HG02938 (cell line): ENCODE measurements at regions not wholly inside any gene's neighbourhood (a gene's known extent, or its start where the extent isn't known, plus 50 kb on each side); places are given as distances from the start of the nearest gene placed in this dataset.

Experiments
- ATAC-seq: cut with Tn5 transposase; IDR thresholded peaks from one replicate; pipeline ENCODE4 v1.9.1; 2021; ENCODE audit warnings: mild to moderate bottlenecking, moderate library complexity; ENCODE audit not compliant: unreplicated experiment

DNA sequence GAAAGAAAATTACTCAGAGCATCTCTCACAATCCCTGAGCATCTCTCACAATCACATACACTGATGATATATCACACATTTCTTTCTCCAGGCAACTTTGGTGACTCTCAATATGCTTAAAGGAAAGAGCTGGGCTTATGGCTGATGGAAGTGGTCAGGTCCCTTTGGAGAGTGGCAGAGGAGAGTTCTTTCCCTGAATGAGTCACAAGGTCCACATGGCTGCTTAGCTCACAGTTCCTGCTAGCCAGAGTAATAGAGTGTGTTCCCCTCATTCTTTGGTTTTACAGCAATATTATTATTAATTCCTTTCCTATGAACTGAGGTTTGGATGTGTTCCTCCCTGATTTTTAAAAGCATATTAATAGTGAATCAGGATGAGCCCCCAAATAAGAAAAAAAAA, 287.4 kb downstream of the C7orf25 start:
- ATAC-seq: no peak

DNA sequence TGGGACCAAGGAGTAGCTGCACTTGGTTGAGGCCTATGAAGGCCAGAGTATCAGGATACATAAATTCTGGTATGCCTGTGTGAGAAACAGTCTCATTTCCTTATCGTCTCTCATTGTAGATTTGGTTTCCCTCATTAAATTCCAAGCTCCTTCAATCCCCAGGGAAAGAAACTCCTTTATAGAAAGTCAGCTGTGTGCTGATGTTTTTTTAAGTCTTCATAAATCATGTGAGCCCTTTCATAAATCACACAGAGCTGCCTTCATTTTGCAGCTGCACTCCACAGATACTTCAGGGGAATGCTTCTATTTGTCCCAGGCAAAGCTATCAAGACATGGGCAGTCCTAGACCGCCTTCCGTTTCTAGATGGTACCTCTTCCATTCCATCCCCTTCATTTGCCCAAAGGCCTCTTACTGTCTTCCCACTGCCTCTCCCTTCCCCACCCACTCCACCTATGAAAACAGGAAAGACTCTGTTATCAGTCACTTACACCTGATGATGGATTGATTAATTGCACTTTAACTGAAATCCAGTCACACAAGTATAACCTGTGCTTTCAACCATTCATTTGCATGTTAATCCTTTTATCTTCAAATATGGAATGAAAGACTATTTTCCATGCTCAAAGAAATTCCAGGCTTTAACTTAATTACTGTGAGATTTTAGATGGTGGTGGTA, 290.2 kb downstream of the C7orf25 start:
- no peak for ATAC-seq

DNA sequence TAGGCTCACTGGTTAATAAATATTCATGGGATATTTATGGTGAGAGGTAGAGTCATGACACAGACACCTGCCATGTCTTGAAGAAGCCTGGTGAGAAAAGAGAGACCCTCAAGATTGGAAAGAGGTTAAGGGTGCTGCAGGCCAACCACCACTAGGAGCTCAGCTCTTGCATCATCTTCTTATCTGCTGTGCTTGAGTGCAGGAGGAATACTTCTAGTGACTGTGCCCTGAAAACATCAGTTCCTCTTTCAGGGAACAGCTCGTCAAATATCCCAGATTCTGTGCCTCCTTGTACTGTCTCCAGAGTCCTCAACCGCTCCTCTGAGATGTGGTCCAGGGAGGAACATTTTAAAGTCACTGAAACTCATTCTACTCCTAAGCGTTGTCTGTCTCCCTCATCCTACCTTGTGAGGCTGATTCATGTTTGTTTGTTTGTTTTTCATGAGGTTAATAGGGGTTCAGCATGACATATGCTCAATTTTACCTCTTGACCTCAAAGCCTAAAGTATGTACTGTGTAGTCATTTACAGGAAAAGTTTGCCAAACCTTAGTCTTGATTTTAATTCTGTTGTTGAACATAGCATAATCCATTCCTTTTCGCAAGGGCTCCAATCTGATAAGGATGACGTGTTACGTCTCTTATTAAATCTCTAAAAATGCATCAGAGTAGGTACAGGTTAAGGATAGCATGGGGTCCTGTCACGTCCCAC, 293.1 kb downstream of the C7orf25 start:
- no peak for ATAC-seq

DNA sequence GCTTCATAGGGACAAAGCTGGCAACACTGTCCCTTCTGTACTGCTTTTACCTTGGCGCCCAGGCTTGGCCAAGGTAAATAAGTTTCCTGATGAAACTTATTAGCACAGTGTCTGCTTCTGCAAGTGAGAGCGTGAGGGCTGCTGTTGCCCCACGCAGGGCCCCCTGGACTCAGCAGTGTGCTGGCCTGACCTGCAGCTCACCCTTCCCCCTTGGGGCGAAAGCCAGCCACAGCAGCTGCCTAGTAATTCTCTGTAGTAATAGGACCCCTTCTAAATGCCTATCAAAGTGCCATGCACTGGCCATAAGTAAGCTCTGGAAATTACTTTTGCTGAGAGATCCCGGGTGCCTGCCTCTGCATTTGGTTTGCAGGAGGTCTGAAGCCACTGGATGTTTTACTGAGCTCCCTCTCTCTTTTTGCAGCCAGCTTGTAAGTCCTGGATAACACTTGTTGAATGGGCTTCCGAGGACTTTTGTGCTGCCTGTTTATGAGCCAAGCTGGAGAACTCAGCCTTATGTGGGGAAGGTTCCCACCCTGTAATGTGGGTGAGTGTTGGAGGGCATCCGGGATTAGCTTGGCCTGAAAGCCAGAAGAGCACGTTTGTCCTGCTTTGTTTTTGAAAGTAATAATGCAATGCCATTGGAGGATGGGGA, 293.9 kb downstream of the C7orf25 start:
- ATAC-seq: no peak

DNA sequence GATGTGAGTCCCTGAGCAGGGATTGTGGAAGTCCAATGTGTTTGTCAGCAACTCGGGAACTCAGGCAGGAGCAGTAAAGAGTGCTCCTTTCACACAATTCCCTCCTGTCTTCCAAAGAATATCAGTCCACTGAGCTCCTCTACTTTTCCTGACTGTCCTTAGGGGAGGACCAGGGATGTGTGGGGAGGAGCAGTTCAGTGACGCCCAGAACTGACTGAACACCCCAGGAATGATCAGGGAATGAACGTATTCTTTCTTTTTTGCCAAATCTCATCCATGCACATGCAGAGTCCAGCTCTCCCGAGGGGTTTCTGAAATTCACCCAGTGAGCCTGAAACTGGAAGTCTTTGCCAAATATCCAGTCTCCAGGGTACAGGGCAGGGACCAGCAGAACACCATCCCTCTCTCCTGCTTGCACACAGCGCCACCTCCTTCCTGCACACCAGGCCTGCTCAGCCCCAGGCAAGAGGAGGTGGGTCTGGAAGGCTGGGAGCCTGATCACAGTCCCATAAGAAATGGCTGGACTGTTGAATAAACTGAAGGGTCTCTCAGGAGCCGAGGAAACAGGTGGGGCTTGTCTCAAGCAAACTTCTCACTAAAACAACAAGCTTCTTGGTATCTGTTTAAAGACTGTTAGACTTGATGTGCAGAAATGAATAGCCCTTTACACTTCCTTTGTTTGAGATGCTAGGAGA, 294.7 kb downstream of the C7orf25 start:
- ATAC-seq: no peak

DNA sequence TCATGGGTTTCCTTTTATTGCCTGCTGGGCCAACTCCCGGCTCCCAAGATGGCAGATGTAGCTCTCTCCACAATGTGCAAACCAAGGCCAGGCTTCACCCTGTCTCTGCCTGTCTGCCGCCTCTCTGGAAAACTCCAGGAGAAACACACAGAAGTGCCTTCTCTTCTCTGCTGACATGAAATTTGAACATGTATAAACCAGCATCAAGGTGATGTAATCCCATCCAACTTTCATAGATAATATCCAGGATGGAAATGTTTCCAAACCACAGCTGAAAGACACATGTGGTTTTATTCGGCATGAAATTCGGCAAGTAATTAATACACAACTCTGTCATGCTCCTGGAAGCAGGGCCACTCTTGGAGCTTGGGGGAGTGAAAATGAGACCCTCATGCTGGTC, 297.2 kb downstream of the C7orf25 start:
- ATAC-seq: no peak

DNA sequence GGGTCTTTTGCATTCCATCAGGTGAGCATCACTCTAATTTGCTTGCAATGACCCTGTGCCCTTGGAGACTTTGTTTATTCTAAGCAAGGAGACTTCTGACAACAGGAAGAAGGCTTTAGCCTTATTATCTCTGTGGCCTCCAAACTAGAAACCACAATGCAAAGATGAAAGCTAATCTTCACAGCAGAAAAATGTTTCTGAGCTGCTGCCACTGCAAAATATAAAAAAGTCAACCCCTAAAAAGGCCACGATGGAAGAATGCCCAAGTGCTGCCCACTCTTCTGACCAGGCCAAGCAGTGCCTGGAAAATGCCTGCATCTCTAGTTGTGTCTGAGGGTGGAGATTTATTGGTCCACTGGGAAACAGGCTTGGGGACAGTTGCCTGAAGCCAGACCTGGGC, 299.9 kb downstream of the C7orf25 start:
- no peak for ATAC-seq

DNA sequence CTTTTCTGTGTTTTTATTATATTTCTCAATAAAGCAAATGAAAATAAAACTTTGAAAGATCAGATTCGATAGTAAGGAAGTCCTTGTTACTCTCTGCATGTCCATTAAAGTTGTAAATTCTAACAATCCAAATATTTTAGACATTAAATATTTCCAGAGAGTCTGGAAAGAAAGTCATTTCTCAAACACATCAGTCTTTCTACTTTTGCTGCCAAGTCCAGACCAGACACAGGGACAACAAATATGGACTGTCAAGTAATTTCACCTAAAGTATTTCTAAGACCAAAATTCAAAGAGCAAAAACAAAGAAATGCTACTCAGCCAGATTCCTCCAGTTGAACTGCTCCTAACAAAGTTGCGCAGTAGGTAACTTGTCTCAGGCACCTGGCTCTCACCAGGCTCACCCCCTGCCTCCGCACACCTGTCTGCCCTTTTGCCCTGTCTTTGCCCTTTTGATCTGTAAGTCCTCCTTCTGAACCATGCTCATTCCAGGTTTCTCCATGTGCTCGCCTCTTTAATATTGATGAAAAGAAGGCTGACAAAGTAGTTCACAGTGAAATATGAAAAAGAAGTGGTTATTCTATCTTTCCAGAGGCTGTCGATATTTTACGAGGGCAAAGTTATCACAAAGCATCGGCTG, 300.5 kb downstream of the C7orf25 start:
- ATAC-seq: no peak

DNA sequence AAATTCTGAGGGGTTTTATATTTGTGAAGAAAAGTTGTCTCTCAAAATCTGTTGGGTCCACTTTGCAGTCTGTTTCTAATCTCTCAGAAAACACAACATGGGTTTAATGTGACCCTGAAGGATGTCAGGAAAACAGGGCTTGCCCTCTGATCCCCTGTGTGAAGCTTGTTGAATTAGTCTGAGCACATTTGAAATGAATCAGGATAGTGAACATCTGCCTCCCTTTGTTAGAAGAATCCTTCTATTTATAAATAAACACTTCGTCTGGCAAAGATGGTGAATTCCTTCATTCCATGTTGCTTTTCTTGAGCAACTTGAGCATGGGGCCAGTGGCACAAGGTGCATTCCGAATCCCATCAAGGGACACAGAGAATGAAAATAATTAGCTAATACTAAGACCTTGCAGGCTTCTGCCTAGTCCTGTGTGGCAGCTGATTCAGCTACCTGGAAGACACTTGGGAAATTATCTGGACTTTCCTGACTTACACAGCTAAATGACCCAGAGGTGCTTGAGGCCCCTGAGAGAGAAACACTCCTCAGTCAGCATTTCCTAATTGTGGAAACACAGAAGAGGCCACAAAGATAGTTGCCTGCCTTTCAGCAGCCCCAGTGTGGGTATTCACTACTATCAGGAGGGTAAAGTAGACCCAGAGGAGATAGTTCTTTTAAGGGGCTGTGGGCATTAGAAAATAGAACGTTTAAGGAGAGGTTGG, 305.5 kb downstream of the C7orf25 start:
- no peak for ATAC-seq

DNA sequence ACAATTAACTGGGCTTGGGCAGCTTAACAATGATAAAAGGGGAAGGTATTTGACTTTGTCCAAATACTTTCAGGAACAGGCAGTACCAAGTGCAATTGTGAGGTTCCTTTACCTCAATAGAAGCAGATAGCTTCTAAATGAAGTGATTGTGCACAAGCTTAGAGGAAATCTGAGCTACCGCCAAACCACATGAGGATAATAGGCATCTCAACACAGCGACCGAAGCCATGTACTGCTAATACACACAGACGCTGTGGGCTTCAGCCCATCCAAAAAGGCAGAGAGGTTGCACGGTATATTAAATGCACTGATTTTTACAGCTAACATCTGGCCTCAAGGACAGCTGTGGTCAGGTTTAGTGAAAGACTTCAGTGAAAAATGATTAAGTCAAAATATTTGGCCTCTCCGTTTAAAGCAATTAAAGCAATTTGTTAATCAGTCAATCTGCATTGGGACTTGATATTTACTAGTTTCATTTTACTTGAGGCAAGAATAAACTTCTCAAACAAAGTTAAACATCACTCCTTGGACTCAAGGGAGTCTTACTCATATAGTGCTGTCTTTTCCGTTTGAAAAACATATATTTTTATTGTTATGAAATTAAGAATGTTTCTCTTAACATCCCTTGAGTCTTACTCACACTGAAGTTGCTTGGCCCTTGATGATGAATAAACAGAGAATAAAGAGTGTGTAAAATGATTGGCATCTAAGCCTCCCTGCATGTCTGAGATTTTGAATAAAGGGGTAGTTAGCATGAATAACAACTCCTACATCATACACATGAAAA, 306.3 kb downstream of the C7orf25 start:
- ATAC-seq: no peak

DNA sequence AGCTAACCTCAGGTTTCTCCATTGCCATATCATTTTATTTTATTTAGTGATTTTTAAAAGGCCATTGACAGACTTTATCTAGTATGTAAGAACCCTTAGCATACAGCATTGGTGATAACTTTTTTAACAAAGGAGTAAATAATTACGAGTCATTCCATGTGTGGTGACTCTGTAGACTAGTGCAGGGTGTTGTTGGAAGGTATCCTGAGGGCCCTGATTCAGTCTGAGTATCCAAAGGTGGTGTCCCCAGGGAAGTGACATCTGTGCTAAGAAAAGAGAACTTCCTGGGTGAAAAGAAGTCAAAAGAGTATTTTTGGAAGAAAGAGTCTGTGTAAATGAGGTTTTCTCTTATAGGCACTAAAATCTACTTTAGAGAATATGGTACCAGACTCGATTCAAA, 308.4 kb downstream of the C7orf25 start:
- no peak for ATAC-seq

DNA sequence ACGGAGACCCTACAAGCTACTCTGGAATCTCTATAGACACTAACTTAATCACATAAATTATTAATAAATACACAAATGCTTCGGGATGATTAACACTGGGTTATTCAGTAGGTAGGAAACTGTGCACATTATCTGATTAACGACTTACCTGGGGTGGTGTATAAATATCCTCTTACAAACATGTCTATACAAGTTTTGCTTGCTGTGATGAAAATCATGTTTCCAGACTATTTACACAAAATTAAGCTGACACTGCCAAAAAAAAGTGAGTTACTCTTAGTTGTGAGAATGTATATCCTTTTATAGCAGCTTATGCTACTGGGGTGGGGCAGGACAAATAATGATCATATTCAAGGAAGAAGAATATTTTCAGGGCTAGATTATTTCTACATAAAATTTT, 314.6 kb downstream of the C7orf25 start:
- no peak for ATAC-seq

DNA sequence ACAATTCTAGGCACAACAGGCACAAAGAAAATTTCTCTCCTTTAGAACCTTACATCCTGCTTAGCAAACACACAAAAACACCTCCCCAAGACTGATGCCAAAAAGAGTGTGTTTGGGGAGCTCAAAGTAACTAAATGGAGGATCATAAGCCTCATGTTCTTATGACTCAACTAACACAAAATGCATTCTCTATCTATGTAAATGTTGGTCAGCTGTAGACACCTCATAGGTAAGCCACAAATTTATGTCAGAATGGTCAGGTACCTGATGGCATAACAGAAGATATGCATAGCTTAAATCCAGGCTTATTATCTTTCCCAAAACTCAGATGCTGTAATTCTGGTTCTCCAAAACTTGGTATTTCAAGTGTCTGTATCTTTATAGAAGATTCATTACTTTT, 315.1 kb downstream of the C7orf25 start:
- ATAC-seq: no peak

DNA sequence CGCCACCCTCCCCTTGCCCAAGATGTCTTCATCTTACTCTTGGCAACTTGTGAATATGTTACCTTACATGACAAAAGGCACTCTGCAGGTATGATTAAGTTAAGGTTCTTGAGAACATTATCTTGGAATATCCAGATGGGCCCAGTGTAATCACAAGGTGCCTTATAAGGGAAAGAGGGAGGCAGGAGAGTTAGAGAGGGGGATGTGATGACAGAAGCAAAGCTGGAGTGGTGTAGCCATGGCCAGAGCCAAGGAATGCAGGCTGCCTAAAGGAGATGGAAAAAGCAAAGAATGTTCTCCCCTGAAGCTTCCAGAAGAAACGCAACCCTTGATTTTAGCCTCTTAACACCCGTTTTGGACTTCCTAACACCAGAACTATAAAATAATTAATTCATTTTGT, 318.0 kb downstream of the C7orf25 start:
- no peak for ATAC-seq

DNA sequence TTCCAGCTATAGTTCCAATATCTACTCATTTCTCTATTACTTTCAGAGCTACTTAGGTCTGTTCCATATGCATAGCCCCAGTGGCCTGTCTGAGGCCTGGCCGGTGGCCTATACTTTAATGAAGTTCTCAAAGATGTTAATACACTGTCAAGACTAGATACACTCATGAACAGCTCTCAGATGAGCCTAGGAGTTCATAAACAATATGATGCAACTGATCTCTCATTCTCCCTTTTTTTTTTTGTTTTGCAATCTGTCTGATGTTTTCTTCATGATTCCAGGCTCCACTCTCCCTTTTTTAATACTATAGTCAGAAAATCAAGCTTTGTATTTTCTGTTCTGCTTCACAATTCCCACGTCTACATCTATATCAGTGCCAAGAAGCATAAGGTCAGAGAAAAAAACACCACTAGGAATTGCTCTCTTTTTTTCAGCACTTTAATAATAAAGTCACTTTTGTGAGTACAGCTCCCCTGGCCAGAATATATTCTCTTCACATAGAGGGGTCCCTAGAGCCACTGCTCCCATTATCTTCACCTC, 321.0 kb downstream of the C7orf25 start:
- no peak for ATAC-seq

DNA sequence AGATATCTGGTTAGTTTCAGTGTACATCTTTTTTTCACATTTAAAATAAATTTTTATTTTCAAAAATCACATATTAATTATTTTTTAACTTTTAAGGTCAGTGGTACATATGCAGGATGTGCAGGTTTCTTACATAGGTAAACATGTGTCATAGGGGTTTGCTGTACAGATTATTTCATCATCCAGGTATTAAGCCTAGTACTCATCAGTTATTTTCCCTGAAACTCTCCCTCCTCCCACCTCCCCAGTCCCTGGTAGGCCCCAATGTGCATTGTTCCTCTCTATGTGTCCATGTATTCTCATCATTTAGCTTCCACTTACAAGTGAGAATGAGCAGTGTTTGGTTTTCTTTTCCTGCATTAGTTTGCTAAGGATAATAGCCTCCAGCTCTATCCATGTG, 323.0 kb downstream of the C7orf25 start:
- no peak for ATAC-seq

DNA sequence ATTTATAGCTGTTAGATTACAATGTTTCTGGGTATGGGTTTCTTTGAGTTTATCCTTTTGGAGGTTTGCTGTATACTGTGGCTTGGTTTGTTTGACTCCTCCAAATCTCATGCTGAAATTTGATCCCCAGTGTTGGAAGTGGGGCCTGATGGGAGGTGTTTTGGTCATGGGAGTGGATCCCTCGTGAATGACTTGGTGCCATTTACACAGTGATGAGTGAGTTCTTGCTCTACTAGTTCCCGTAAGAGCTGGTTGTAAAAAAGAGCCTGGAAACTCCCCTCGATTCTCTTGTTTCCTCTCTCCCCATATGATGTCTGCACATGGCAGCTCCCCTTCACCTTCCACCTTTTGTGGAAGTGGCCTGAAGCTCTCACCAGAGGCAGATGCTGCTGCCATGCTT, 324.1 kb downstream of the C7orf25 start:
- ATAC-seq: no peak

DNA sequence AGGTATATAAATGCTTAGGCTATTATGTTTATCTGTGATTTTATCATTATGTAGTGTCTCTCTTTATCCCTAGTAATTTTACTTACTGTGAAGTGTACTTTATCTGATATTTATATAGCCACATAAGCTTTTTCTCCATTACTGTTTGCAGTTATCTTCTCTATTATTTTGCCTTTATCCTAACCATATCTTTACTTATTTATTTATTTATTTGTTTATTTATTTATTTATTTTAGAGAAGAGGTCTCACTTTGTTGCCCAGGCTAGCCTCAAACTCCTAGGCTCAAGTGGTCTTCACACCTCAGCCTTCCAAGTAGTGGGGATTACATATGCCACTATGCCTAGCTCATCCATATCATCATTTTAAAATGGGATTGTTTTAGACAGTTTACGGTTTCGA, 331.8 kb downstream of the C7orf25 start:
- no peak for ATAC-seq

DNA sequence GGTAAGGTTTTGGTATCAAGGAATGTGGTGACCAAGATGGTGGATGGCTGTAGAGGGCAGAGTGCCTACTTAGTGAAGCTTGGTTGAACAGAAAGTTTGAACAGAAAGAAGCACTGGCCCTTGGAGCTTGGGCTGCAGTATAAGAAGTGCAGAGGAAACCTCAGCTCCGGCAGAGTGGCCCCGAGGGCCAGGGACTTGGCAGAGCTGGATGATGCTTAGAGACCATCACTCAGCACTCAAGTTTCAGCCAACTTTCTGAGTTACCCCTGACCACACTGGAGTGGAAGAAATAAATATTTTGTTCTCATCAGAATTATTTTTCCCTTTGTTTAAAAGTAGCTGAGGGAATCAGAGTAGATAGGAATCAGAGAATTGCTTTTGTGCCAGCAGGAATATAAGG, 336.7 kb downstream of the C7orf25 start:
- no peak for ATAC-seq

DNA sequence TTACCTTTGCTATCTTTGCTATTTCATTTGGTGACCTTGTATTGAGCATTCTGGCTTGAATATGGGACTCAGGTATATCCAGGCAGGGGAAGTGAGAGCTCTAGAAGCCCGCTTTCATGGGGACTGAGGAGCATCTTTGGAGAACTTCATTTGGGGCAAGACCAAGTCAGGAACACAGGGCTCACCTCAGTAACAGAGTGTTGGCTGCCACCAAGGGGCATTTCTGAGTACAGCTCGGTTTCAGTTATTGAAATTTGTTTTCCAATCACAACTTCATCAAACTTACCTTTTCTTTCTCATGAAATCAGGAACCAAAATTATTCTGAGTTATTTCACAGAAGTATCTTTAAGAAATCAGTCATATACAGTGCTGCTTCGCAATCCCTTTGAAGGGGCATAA, 337.2 kb downstream of the C7orf25 start:
- ATAC-seq: no peak
